T-helper 1 cell treated with Interleukin-12 subunit alpha and Interleukin-12 subunit beta and Interleukin-4 antibody, amounts not matched to agents 30 μg/mL and 1 μg/mL, for 36 hours (primary cell): ENCODE measurements at regions not wholly inside any gene's neighbourhood (a gene's known extent, or its start where the extent isn't known, plus 50 kb on each side); places are given as distances from the start of the nearest gene placed in this dataset.

Experiments
- H3K27ac Mint-ChIP-seq: one replicate; pipeline ENCODE4 v1.8.0; 2021; ENCODE audit warnings: mild to moderate bottlenecking, mixed read lengths
- H3K27me3 Mint-ChIP-seq: one replicate; pipeline ENCODE4 v1.8.0; 2021; ENCODE audit warnings: low read depth, mixed read lengths
- H3K36me3 Mint-ChIP-seq: one replicate; pipeline ENCODE4 v1.8.0; 2021; ENCODE audit warnings: low read depth, mixed read lengths
- H3K4me1 Mint-ChIP-seq: one replicate; pipeline ENCODE4 v1.8.0; 2021; ENCODE audit warnings: low read depth, mixed read lengths
- H3K4me3 Mint-ChIP-seq: one replicate; pipeline ENCODE4 v1.8.0; 2021; ENCODE audit warnings: mild to moderate bottlenecking, moderate library complexity, mixed read lengths
- H3K9me3 Mint-ChIP-seq: one replicate; pipeline ENCODE4 v1.8.0; 2021; ENCODE audit warnings: mixed read lengths

- H3K4me1 Mint-ChIP-seq: peaks cover 5% of the 10 kb centered on the region
- no peak overlapping the region for H3K27ac Mint-ChIP-seq
- no peaks in the 10 kb centered on the region for H3K27me3 Mint-ChIP-seq
- peaks cover 14% of the 10 kb centered on the region for H3K36me3 Mint-ChIP-seq
- no peak overlapping the region for H3K4me3 Mint-ChIP-seq
- H3K9me3 Mint-ChIP-seq: peaks cover 4% of the 10 kb centered on the region
Observed at GRCh38 chr2:181262782-181263181, 194.4 kb upstream of the ITGA4 start.

GRCh38 chr2:181264001-181264400, 193.2 kb upstream of the ITGA4 start:
- Mint-ChIP-seq H3K27me3 (no peaks in the 10 kb centered on the region), H3K4me1 (peaks cover 10% of the 10 kb centered on the region), H3K4me3 (no peak overlapping the region), H3K27ac (no peak overlapping the region), H3K36me3 (peaks cover 18% of the 10 kb centered on the region), H3K9me3 (peaks cover 4% of the 10 kb centered on the region)

- H3K36me3 Mint-ChIP-seq: peaks cover 22% of the 10 kb centered on the region
- H3K27me3 Mint-ChIP-seq: no peaks in the 10 kb centered on the region
- peaks cover 10% of the 10 kb centered on the region for H3K4me1 Mint-ChIP-seq
- no peak overlapping the region for H3K4me3 Mint-ChIP-seq
- no peak overlapping the region for H3K27ac Mint-ChIP-seq
- H3K9me3 Mint-ChIP-seq: peaks cover 4% of the 10 kb centered on the region
Observed at GRCh38 chr2:181264441-181264840, 192.7 kb upstream of the ITGA4 start.

- Mint-ChIP-seq H3K9me3 (peaks cover 4% of the 10 kb centered on the region), H3K27ac (no peak overlapping the region), H3K4me3 (no peak overlapping the region), H3K4me1 (peaks cover 10% of the 10 kb centered on the region), H3K27me3 (no peaks in the 10 kb centered on the region), H3K36me3 (peaks cover 23% of the 10 kb centered on the region)
Observed at GRCh38 chr2:181266614-181267013, 190.6 kb upstream of the ITGA4 start.

DNA sequence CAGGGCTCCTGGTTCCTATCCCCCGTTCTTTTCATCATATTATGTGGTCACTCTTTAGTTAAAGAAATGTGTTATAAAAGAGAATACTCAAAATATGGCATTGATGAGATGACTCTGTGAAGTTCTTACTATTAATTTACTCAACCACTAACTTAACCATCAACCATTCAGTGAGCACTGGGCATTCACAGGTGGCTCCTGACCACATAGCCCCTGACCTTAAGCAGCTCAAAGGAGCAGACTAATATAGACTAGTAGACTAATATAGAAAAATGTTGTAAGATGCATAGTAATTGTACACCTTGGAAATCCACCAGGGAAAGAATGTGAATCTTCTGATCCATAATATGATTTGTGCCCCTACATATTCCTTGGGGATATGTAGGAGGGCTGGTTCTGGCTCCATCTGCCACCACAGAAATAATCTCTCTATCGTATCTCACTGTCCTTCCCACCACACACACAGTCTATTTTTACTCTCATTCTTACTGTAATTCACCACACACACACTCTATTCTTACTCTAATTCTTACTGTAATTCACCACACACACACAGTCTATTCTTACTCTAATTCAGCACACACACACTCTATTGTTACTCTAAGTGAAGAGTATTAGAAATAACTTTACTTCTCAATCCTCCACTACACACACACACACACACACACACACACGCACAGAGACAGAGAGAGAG, 188.9 kb upstream of the ITGA4 start:
- Mint-ChIP-seq H3K4me3 (no peak overlapping the region), H3K9me3 (peaks cover 4% of the 10 kb centered on the region), H3K27ac (no peak overlapping the region), H3K4me1 (peaks cover 10% of the 10 kb centered on the region), H3K36me3 (peaks cover 20% of the 10 kb centered on the region), H3K27me3 (no peaks in the 10 kb centered on the region)

GRCh38 chr2:181273986-181274385, 183.2 kb upstream of the ITGA4 start:
- Mint-ChIP-seq H3K27me3 (no peaks in the 10 kb centered on the region), H3K9me3 (no peaks in the 10 kb centered on the region), H3K27ac (no peak overlapping the region), H3K4me1 (peaks cover 20% of the 10 kb centered on the region), H3K4me3 (no peak overlapping the region), H3K36me3 (peaks cover 10% of the 10 kb centered on the region)

GRCh38 chr2:181275643-181276070, 181.5 kb upstream of the ITGA4 start:
- H3K4me1 Mint-ChIP-seq: peaks cover 26% of the 10 kb centered on the region
- H3K4me3 Mint-ChIP-seq: no peak overlapping the region
- H3K27ac Mint-ChIP-seq: peak overlapping the region; percentile 84
- H3K36me3 Mint-ChIP-seq: peaks cover 6% of the 10 kb centered on the region
- H3K9me3 Mint-ChIP-seq: no peaks in the 10 kb centered on the region
- H3K27me3 Mint-ChIP-seq: no peaks in the 10 kb centered on the region

DNA sequence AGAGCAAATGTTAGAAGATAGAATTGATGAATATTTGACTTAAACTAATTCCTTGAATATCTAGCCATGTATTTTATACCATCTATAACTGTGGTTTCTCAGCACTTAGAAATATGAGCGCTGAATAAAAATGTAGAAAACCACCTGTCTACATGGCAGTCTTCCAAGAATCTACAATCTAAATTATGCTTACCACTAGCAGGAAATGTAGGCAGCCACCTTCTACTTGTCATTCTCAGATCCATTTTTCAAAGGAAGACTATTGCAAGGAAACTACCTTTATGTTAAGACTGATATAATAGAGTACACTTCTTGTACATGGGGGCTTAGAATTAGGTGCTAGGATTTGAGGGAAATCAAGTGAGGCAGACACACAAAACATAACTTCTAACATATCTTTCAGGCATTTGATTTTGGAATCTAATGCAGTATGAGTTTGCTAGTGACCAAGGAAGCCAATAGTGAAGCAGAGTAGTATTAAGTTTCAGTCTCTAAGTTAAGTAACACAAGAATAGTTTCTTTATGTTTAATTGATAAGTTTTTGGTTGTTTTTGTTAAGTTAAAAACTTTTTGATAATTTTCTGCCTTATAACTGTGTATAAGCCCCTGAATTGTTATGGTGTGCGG, 175.9 kb upstream of the ITGA4 start:
- Mint-ChIP-seq H3K4me3 (no peak overlapping the region), H3K36me3 (peaks cover 13% of the 10 kb centered on the region), H3K27ac (peak overlapping the region; percentile 65), H3K9me3 (peaks cover 7% of the 10 kb centered on the region), H3K4me1 (peaks cover 28% of the 10 kb centered on the region), H3K27me3 (no peaks in the 10 kb centered on the region)

- no peak overlapping the region for H3K27ac Mint-ChIP-seq
Observed at GRCh38 chr2:181285116-181285515, 172.1 kb upstream of the ITGA4 start.

DNA sequence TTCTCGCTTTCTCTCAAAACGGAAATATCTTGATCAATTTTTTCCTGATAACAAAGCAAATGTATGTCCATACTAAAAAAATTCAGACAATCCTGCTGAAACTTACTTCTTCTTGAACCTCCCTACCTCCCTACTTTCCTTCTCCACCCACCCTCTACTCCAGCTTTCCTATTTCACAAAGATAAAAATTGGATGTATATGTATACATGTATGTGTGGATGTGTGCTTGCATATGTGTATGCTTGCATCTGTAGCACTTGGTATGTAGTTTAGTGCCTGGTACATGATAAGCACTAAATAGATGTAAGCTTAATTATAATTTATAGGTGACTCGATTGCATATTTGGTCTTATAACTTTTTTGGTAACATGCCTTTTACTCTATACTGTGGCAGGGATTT, 167.5 kb upstream of the ITGA4 start:
- H3K4me3 Mint-ChIP-seq: no peak overlapping the region
- no peaks in the 10 kb centered on the region for H3K27me3 Mint-ChIP-seq
- H3K27ac Mint-ChIP-seq: no peak overlapping the region
- H3K4me1 Mint-ChIP-seq: peaks cover 6% of the 10 kb centered on the region
- H3K9me3 Mint-ChIP-seq: peaks cover 8% of the 10 kb centered on the region
- H3K36me3 Mint-ChIP-seq: peaks cover 14% of the 10 kb centered on the region

More at GRCh38 chr2:181285116-181285515, 172.1 kb upstream of the ITGA4 start:
- peaks cover 10% of the 10 kb centered on the region for H3K36me3 Mint-ChIP-seq
- no peak overlapping the region for H3K4me3 Mint-ChIP-seq
- H3K4me1 Mint-ChIP-seq: peaks cover 23% of the 10 kb centered on the region
- no peaks in the 10 kb centered on the region for H3K27me3 Mint-ChIP-seq
- H3K9me3 Mint-ChIP-seq: peaks cover 7% of the 10 kb centered on the region

- H3K27ac Mint-ChIP-seq: no peak overlapping the region
- no peak overlapping the region for H3K4me3 Mint-ChIP-seq
- H3K9me3 Mint-ChIP-seq: peaks cover 10% of the 10 kb centered on the region
- H3K4me1 Mint-ChIP-seq: peaks cover 4% of the 10 kb centered on the region
- H3K36me3 Mint-ChIP-seq: peaks cover 14% of the 10 kb centered on the region
- no peaks in the 10 kb centered on the region for H3K27me3 Mint-ChIP-seq
Observed at GRCh38 chr2:181290182-181290581, 167.0 kb upstream of the ITGA4 start.

DNA sequence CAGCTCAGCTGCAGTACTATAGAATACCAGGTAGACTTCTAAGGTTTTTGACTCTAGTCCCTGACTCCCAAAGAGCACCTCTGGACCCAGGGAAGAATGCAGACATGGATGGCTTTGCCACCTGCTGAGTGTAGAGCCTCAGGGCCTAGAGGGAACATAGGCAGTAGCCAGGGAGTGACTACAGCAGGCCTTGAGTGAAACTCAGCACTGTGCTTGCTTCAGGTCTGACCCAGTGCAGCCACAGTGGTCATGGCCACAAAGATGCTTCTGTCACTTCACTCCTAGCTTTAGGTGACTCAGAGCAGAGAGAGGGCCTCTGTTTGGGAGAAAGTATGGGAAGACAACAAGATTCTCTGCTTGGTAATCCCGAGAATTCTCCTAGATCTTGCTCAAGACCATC, 162.2 kb upstream of the ITGA4 start:
- H3K9me3 Mint-ChIP-seq: peaks cover 42% of the 10 kb centered on the region
- H3K4me3 Mint-ChIP-seq: no peak overlapping the region
- H3K4me1 Mint-ChIP-seq: peaks cover 5% of the 10 kb centered on the region
- no peaks in the 10 kb centered on the region for H3K27me3 Mint-ChIP-seq
- no peak overlapping the region for H3K27ac Mint-ChIP-seq
- peaks cover 40% of the 10 kb centered on the region for H3K36me3 Mint-ChIP-seq

DNA sequence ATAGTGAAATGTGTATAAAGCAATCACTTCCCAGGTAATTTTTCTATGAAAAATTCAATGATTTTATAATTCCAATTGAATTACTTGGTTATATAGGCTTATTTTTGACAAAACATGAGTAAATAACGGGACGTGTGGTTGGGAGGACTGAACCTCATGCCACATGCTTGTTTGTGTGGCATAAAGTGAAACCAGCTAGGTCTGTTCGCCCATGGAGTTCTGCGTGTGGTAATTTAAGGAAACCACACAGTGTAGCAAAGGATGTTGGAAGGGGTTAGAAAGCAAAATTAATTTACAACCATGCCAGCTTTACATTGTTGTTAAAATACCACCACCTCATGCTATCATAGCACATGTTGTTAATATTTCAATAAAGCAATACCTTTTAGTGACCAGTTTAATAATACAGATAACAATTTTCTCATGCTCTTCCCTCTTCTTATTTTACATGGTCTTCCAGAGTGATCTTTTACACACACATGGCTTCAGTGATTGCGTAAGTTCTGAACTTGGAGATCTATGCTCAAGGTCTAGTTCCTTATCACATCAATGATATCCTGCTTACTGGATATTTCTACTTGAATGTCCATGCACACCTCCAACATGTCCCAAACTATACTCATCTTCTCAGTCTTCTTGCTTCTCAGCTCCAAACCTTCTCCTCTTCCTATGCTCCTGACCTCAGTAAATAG, 156.4 kb upstream of the ITGA4 start:
- Mint-ChIP-seq H3K27ac (peak overlapping the region; percentile 52), H3K9me3 (peaks cover 29% of the 10 kb centered on the region), H3K4me1 (peaks cover 37% of the 10 kb centered on the region), H3K36me3 (peaks cover 28% of the 10 kb centered on the region), H3K27me3 (no peaks in the 10 kb centered on the region), H3K4me3 (peak overlapping the region; percentile 70)

GRCh38 chr2:181304011-181304844, 153.0 kb upstream of the ITGA4 start:
- Mint-ChIP-seq H3K27ac (peak overlapping the region; percentile 96), H3K4me3 (peak overlapping the region; percentile 72), H3K9me3 (peaks cover 7% of the 10 kb centered on the region), H3K4me1 (peaks cover 67% of the 10 kb centered on the region), H3K27me3 (no peaks in the 10 kb centered on the region), H3K36me3 (peaks cover 8% of the 10 kb centered on the region)
